HG03196 (cell line): ENCODE measurements at regions not wholly inside any gene's neighbourhood (a gene's known extent, or its start where the extent isn't known, plus 50 kb on each side); places are given as distances from the start of the nearest gene placed in this dataset.

Experiments used
- ATAC-seq: cut with Tn5 transposase; IDR thresholded peaks from one replicate; pipeline ENCODE4 v1.9.1; 2021; ENCODE audit not compliant: unreplicated experiment

DNA sequence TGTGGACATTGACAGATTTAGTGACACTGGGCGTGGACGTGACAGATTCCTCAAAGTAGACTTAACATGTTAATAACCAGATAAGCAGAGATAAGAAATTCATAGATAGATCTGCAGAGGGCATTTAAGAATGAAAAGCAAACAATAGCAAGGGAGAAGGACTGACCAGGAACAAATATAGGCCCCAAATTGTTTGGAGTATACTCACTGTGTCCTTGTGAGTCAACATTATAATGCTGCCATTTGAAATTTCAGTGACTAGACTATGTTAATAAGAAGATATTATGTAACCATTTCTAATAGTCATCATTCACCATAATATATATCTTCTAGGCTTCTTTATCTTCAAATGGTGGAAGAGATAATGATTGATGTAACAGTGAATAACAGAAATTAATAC lies 78.1 kb upstream of the SLC38A11 start:
- ATAC-seq, result no peak

DNA sequence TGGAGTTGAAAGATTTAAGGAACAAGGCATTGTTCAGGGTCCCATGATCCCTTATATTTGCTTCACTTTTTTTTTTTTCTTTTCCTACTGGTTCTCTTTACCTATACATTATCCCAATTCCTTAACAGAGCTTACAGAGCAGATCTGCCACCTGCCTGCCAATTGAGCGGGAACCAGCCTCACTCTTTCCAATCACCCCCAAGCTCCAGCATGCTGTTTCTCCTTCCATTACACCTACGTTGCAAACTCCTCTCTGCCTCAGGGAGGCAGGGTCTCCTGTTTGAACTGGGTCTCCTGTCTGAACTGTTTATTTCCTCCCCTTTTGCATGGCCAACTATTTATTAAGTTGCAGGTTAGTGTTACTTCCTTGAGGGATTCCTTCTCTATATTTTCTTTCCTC lies 77.2 kb upstream of the SLC38A11 start:
- no peak for ATAC-seq

DNA sequence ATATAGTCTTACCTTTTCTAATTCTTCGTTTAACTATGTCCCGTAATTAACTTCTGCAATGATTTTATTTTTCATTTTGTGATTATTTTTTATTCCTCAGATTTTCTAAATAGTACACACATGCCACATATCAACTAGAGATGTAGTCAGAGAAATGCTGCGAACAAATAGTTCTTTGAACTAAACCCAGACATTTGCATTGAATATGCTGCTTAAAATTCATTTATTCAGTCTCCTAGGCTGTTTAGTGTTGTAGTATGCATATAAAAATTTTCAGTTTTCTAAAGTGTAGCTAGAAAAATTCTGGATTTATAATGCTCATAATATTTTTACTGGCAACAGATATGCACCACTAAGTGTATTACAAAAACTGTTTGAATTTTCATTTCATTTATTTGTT lies 68.9 kb upstream of the SLC38A11 start:
- no peak for ATAC-seq

DNA sequence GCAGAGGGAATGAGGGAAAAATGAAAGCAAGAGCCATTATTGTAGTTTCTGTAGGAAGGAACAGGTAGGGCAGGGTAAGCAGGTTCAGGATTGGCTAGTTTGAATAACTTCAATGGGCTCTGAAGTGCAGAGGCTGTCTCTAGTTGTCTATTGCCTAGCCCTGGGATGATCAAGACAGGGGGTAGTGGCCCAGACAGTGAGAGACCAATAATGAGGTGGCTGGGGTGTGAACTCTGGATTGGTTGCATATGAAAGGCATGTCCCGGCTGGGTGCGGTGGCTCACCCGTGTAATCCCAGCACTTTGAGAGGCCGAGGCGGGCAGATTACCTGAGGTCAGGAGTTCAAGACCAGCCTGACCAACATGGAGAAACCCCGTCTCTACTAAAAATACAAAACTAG lies 67.5 kb upstream of the SLC38A11 start:
- ATAC-seq, result no peak

DNA sequence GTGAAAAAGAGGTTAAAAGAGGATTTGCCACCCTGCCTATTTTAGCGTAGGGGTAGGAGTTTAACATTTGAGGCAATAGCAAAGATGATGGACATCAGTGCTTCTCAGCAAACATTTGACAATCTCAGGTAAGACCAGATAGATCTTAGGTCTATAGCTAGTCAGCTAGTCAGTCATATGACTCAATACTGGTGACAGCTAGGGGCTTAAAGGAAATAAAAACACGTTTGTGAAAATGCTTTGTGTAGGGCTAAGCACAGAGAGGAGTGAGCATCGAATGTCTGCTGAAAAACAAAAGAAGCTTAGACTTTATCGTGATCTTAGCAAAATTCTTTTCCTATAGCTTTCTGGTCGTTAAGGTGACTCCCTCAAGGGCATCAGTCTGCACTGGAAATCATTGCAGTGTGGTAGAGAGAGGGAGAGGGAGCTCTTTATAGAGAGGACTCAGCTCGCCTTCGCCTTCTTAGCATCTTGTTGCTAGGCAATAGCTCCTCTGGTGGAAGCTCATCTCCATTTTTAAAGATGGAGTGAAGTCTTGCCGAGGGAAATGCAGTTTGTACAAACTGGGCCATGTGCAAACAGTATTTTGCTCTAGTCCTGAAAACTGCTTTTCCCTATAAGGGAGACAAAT lies 62.8 kb upstream of the SLC38A11 start:
- ATAC-seq, result no peak

- no peak for ATAC-seq
Measured at GRCh38 chr2:165016772-165017411, 61.6 kb upstream of the SLC38A11 start.

GRCh38 chr2:165015052-165015642 lies 59.8 kb upstream of the SLC38A11 start:
- peak; percentile 81 for ATAC-seq

GRCh38 chr2:165013944-165014619 lies 58.8 kb upstream of the SLC38A11 start:
- no peak for ATAC-seq

DNA sequence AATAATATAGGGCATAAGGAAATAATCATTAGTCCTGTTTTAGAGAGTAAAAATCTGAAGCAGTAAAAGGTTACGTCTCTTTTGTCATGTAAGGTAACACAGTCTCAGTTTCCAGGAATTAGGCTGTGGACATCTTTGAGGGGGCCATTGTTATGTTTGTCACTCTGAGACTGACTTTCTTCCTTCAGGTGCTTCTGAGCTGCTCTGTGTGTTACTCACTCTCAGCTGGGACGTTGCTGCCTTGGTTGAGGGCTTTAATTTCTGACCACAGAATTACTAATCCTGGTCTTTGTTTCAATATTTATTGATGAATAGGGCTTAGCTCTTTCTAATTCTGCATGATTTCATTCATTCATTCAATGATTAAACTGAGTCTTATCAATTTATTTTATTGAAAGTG lies 55.9 kb upstream of the SLC38A11 start:
- no peak for ATAC-seq

DNA sequence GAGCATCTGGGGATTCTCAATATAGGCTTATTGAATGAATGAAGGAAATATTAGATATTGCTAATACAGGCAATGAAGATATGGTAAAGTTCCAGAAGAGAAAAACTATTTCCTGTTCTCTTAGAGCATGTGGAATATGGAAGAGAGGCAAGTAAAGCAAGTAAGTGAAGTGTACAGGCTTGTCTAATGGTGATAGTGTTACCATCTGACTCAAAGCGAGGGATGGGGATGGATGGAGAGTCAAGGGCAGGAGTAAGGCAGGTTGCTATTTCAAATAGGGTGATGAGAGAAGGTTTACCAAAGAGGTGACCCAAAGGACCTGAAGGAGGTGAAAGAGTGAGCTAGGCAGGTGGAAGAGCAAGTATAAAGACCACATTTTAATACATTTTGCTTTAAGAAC lies 55.2 kb upstream of the SLC38A11 start:
- ATAC-seq, result no peak

- ATAC-seq, result no peak
Measured at GRCh38 chr2:165009466-165009865, 54.1 kb upstream of the SLC38A11 start.

- ATAC-seq, result no peak
Measured at GRCh38 chr2:165008730-165009315, 53.5 kb upstream of the SLC38A11 start.

GRCh38 chr2:165007161-165007744 lies 51.9 kb upstream of the SLC38A11 start:
- no peak for ATAC-seq
